HCT116 (cell line): ENCODE measurements at regions not wholly inside any gene's neighbourhood (a gene's known extent, or its start where the extent isn't known, plus 50 kb on each side); places are given as distances from the start of the nearest gene placed in this dataset.

Experiments
- ATAC-seq: fragments of 200-7000 bp; cut with Tn5 transposase; 2 replicates; pipeline ENCODE4 v1.9.1; 2020; ENCODE audit warnings: mild to moderate bottlenecking, moderate library complexity
- BruUV-seq: library from RNA; stranded (reverse); fragments of 400-500 nt; replicated peaks from 2 replicates; lab custom pipeline; 2021; lab: Mats Ljungman, UMichigan
- CTCF ChIA-PET: fragments of 300-600 bp; sonication (Branson Sonifier 250); formaldehyde crosslinking; loops from one replicate; lab custom pipeline; 2021; ENCODE audit warnings: antibody characterized with exemption; lab: Charles Lee
- POLR2A ChIA-PET: fragments of 300-600, 350-600 bp; sonication (Branson Sonifier 250); formaldehyde crosslinking; loops from one replicate; lab custom pipeline; 2021; ENCODE audit warnings: antibody characterized with exemption; lab: Charles Lee
- RAD21 ChIA-PET, 2 experiments: fragments of 300-600 bp; sonication (Branson Sonifier 250); formaldehyde crosslinking; loops; one replicate each; lab custom pipeline; 2023; ENCODE audit warnings: low total read pairs in 2 of 2; ENCODE audit not compliant: uncharacterized antibody in 2 of 2, unreplicated experiment in 2 of 2, low non-redundant PET in 1 of 2; lab: Charles Lee
- DNase-seq: peaks from one replicate; pipeline ENCODE4 v3.0.0-alpha.2; 2010; ENCODE audit warnings: low read depth, low spot score
- H2AFZ ChIP-seq: fragments of 200-600 bp; shearing (Covaris generic), sonication (generic); 2 replicates; pipeline ENCODE4 v1.6.1; 2017; ENCODE audit warnings: low read depth, mixed run types, mixed read lengths, antibody characterized with exemption, low read length; ENCODE audit not compliant: poor library complexity, severe bottlenecking
- H3K27ac ChIP-seq: 2 replicates; pipeline ENCODE4 v1.5.1; 2012; ENCODE audit warnings: low read depth, low read length
- H3K27me3 ChIP-seq: fragments of 200-600 bp; sonication (generic); 2 replicates; pipeline ENCODE4 v1.6.1; 2016; ENCODE audit warnings: mixed run types, low read length, mixed read lengths; ENCODE audit not compliant: insufficient read depth
- H3K36me3 ChIP-seq, 2 experiments: fragments of 200-500 bp in 1 of 2; fragments of 200-600 bp in 1 of 2; sonication (Bioruptor generic) in 1 of 2; sonication (generic) in 1 of 2; 2 replicates each; pipeline versions ENCODE4 v1.5.1 to v1.6.1; 2014 to 2016; ENCODE audit warnings: low read length in 2 of 2, inconsistent platforms in 1 of 2, mixed read lengths in 1 of 2, mixed run types in 1 of 2; ENCODE audit not compliant: insufficient read depth in 2 of 2, control insufficient read depth in 1 of 2
- H3K4me1 ChIP-seq, 2 experiments: fragments of 200-600 bp in 1 of 2; sonication (generic) in 1 of 2; 2 replicates each; pipeline versions ENCODE4 v1.5.1 to v1.6.1; 2012 to 2017; ENCODE audit warnings: low read length in 2 of 2, inconsistent platforms in 1 of 2, mild to moderate bottlenecking in 1 of 2, mixed read lengths in 1 of 2, mixed run types in 1 of 2, moderate library complexity in 1 of 2; ENCODE audit not compliant: insufficient read depth in 2 of 2, control insufficient read depth in 1 of 2
- H3K4me2 ChIP-seq: fragments of 200-600 bp; sonication (generic); 2 replicates; pipeline ENCODE4 v1.6.1; 2017; ENCODE audit warnings: mixed run types, low read length, mixed read lengths
- H3K4me3 ChIP-seq, 2 experiments: fragments of 200-600 bp in 1 of 2; sonication (generic) in 1 of 2; replicated peaks in 1 of 2; 2 replicates each; pipeline ENCODE4 v1.5.1; 2011 to 2016; ENCODE audit warnings: low read length in 2 of 2, control low read depth in 1 of 2, low read depth in 1 of 2, mild to moderate bottlenecking in 1 of 2, mixed read lengths in 1 of 2, mixed run types in 1 of 2
- H3K79me2 ChIP-seq: fragments of 200-600 bp; sonication (generic); 2 replicates; pipeline ENCODE4 v1.6.1; 2017; ENCODE audit warnings: mild to moderate bottlenecking, mixed run types, low read length, moderate library complexity, mixed read lengths; ENCODE audit not compliant: insufficient read depth
- H3K9ac ChIP-seq: fragments of 200-600 bp; sonication (generic); 2 replicates; pipeline ENCODE4 v1.6.1; 2016; ENCODE audit warnings: low read length, mixed read lengths
- H3K9me2 ChIP-seq: fragments of 200-600 bp; sonication (generic), shearing (Covaris generic); 2 replicates; pipeline ENCODE4 v1.6.1; 2017; ENCODE audit warnings: mixed run types, mild to moderate bottlenecking, moderate library complexity; ENCODE audit not compliant: insufficient read depth
- H3K9me3 ChIP-seq, 2 experiments: fragments of 200-500 bp in 1 of 2; fragments of 200-600 bp in 1 of 2; sonication (Bioruptor generic) in 1 of 2; sonication (generic) in 1 of 2; 2 replicates each; pipeline ENCODE4 v1.6.1; 2014 to 2017; ENCODE audit warnings: low read length in 2 of 2, mixed read lengths in 2 of 2, inconsistent platforms in 1 of 2, low read depth in 1 of 2, mild to moderate bottlenecking in 1 of 2, mixed run types in 1 of 2, moderate library complexity in 1 of 2; ENCODE audit not compliant: control insufficient read depth in 1 of 2, insufficient read depth in 1 of 2
- H4K20me1 ChIP-seq: fragments of 200-600 bp; sonication (generic), shearing (Covaris generic); 2 replicates; pipeline ENCODE4 v1.6.1; 2017; ENCODE audit warnings: mixed run types, mild to moderate bottlenecking, moderate library complexity; ENCODE audit not compliant: insufficient read depth
- ATF3 ChIP-seq: IDR thresholded peaks from 2 replicates; pipeline ENCODE4 v1.6.1; 2012
- CBX3 ChIP-seq: IDR thresholded peaks from 2 replicates; pipeline ENCODE4 v1.6.1; 2012; ENCODE audit warnings: low read depth
- CEBPB ChIP-seq: IDR thresholded peaks from 2 replicates; pipeline ENCODE4 v1.6.1; 2012; ENCODE audit warnings: low read depth
- CTCF ChIP-seq, 3 experiments: fragments of 200-600 bp in 1 of 3; sonication (generic) in 1 of 3; IDR thresholded peaks in 2 of 3; conservative IDR thresholded peaks in 1 of 3; 2 replicates each; pipeline ENCODE4 v1.5.1; 2012 to 2017; ENCODE audit warnings: low read depth in 2 of 3, low read length in 2 of 3, antibody characterized with exemption in 1 of 3, borderline replicate concordance in 1 of 3, control low read depth in 1 of 3, mild to moderate bottlenecking in 1 of 3, mixed read lengths in 1 of 3, mixed run types in 1 of 3, moderate library complexity in 1 of 3; ENCODE audit not compliant: insufficient read depth in 1 of 3
- ELF1 ChIP-seq: IDR thresholded peaks from 2 replicates; pipeline ENCODE4 v1.6.1; 2012; ENCODE audit warnings: low read depth, borderline replicate concordance
- EZH2phosphoT487 ChIP-seq: fragments of 200-600 bp; IDR thresholded peaks from 2 replicates; pipeline ENCODE4 v1.6.1; 2018; ENCODE audit warnings: antibody characterized with exemption, borderline replicate concordance
- FOSL1 ChIP-seq: IDR thresholded peaks from 2 replicates; pipeline ENCODE4 v1.6.1; 2012; ENCODE audit warnings: low read depth
- JUND ChIP-seq: IDR thresholded peaks from 2 replicates; pipeline ENCODE4 v1.6.1; 2012
- POLR2A ChIP-seq: IDR thresholded peaks from 2 replicates; pipeline ENCODE4 v1.7.0; 2011; ENCODE audit warnings: borderline replicate concordance; ENCODE audit not compliant: insufficient read depth, insufficient read length; ENCODE audit errors: extremely low read depth
- SIN3A ChIP-seq: IDR thresholded peaks from 2 replicates; pipeline ENCODE4 v1.6.1; 2012; ENCODE audit warnings: low read depth
- SP1 ChIP-seq: IDR thresholded peaks from 2 replicates; pipeline ENCODE4 v1.6.1; 2012; ENCODE audit warnings: low read depth
- SRF ChIP-seq: IDR thresholded peaks from 2 replicates; pipeline ENCODE4 v1.6.1; 2012; ENCODE audit warnings: low read depth
- TCF7L2 ChIP-seq: IDR thresholded peaks from 2 replicates; pipeline ENCODE4 v1.7.0; 2011; ENCODE audit warnings: borderline replicate concordance, inconsistent platforms; ENCODE audit not compliant: insufficient read depth, insufficient read length; ENCODE audit errors: extremely low read depth
- ZBTB33 ChIP-seq: IDR thresholded peaks from 2 replicates; pipeline ENCODE4 v1.6.1; 2011; ENCODE audit warnings: mild to moderate bottlenecking, low read length, moderate library complexity; ENCODE audit not compliant: insufficient replicate concordance; ENCODE audit errors: extremely low read depth
- ZNF274 ChIP-seq: fragments of 200-500 bp; sonication (Bioruptor generic); IDR thresholded peaks from 2 replicates; pipeline ENCODE4 v1.6.1; 2014; ENCODE audit warnings: mild to moderate bottlenecking, low read depth, low read length, inconsistent platforms
- intact Hi-C: fragments of 100-400 bp; cut with micrococcal nuclease; formaldehyde crosslinking; loops from 2 replicates; pipeline ENCODE4 v1.10.0; 2022
- TF ChIP-seq, protein P1 (sequence below): IDR thresholded peaks from 2 replicates; pipeline ENCODE4 v1.6.1; 2012

DNA sequence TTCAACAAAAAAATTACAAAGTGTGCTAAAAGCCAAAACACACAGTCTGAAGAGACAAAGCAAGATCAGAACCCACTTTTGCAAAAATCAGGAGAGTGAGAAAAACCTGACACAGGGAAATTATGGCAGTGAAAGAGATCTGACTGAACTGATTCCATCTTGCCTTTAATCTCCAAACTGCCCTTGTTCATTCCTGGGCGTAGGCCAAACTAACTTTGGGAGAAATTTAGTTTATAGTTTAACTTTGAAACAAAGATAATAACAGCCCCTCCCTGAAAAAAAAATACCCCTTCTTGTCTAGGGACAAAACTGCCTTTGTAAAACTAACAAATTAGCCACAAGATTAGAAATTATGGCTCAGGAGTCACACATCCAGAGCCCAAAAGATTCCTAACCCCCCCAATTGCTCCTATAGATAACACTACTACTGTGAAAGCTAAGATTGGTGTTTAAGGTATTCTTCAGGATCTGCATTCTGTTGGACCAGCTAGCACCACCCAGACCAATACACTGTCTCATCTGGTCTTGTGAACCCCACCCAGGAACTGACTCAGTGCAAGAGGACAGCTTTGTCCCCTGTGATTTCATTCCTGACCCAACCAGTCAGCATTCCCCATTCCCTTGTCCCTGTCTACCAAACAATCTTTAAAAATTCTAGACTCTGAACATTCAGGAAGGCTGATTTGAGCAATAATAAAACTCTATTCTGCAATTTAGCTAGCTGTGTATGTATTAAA, 226.1 kb upstream of the SH3BP4 start:
- Histone ChIP-seq H3K4me3 (no peak overlapping the region), H3K79me2 (no peaks in the 10 kb centered on the region), H3K9me2 (no peaks in the 10 kb centered on the region; the same call in 1 of the 2 replicates), H2AFZ (peak overlapping the region; percentile 41), H3K36me3 (no peaks in the 10 kb centered on the region), H3K27me3 (no peaks in the 10 kb centered on the region), H3K27ac (no peak overlapping the region), H3K9ac (no peak overlapping the region), H3K9me3 (no peaks in the 10 kb centered on the region), H3K4me2 (peak overlapping the region; percentile 37), H4K20me1 (no peaks in the 10 kb centered on the region), H3K4me1 (peaks cover 0 to 18% of the 10 kb centered on the region in 2 experiments; a peak in 2 of 4 replicates)
- ChIA-PET CTCF (no interaction called here), RAD21 (no interaction called here), POLR2A (interaction anchor here (0.7 kb wide), 1 partner anchor 755 kb away, joined by 3 read pairs; no protein-coding TSS in a partner anchor)
- intact Hi-C loops, result no loop called here
- 0 out of 2 replicates have a peak, but pooled peaks have one; percentile 49 for ATAC-seq
- DNase-seq, result no peak
- BruUV-seq, result no TSS peak
- TF ChIP-seq JUND (peak; percentile 47; the same call in 1 of the 2 replicates), CBX3 (0 out of 2 replicates have a peak, but pooled peaks have one; percentile 22), POLR2A (no peak), FOSL1 (peak; percentile 51; the same call in 1 of the 2 replicates)

GRCh38 chr2:234724850-234725249, 227.0 kb upstream of the SH3BP4 start:
- H3K79me2 ChIP-seq, result no peaks in the 10 kb centered on the region
- no peak overlapping the region for H3K9ac ChIP-seq
- no peak overlapping the region for H2AFZ ChIP-seq
- BruUV-seq, result no TSS peak
- POLR2A ChIA-PET, result no interaction called here
- H3K27me3 ChIP-seq, result no peaks in the 10 kb centered on the region
- CTCF ChIA-PET, result no interaction called here
- H3K36me3 ChIP-seq, result no peaks in the 10 kb centered on the region
- ATAC-seq (no peak), DNase-seq (no peak)
- H3K9me3 ChIP-seq, result no peaks in the 10 kb centered on the region
- no peak overlapping the region for H3K4me3 ChIP-seq
- H3K27ac ChIP-seq, result no peak overlapping the region
- intact Hi-C loops, result no loop called here
- peaks cover 0 to 14% of the 10 kb centered on the region in 2 experiments; a peak in 2 of 4 replicates for H3K4me1 ChIP-seq
- TF ChIP-seq CEBPB (no peak), TCF7L2 (no peak), EZH2phosphoT487 (no peak), ATF3 (no peak), ELF1 (no peak), SRF (no peak), SP1 (no peak), POLR2A (no peak), ZNF274 (no peak), SIN3A (no peak), CTCF (IDR thresholded peaks at IDR 0.05 in 2 of 3, conservative IDR thresholded peaks at IDR 0.05 in 1 of 3; ENCODE audit: borderline replicate concordance in 1 of 3, insufficient read depth in 1 of 3, low read depth in 2 of 3, low read length in 2 of 3) (no peak), ZBTB33 (no peak)
- TF ChIP-seq, protein P1, sequence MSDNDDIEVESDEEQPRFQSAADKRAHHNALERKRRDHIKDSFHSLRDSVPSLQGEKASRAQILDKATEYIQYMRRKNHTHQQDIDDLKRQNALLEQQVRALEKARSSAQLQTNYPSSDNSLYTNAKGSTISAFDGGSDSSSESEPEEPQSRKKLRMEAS, result no peak
- H3K9me2 ChIP-seq, result no peaks in the 10 kb centered on the region; the same call in 1 of the 2 replicates
- H4K20me1 ChIP-seq, result no peaks in the 10 kb centered on the region
- RAD21 ChIA-PET, result no interaction called here
- H3K4me2 ChIP-seq, result no peak overlapping the region
